Duodenal mucosa (tissue), 2 donors: ENCODE measurements at regions not wholly inside any gene's neighbourhood (a gene's known extent, or its start where the extent isn't known, plus 50 kb on each side); places are given as distances from the start of the nearest gene placed in this dataset.

Source experiments
- H3K27ac ChIP-seq: one replicate; pipeline ENCODE4 v1.7.0; 2013; ENCODE audit warnings: low read depth, low read length
- H3K27me3 ChIP-seq, 2 donors: one replicate each; pipeline ENCODE4 v1.7.0; 2013; ENCODE audit warnings: low read length in 2 of 2, control low read depth in 1 of 2; ENCODE audit not compliant: insufficient read depth in 2 of 2, control insufficient read depth in 1 of 2
- H3K36me3 ChIP-seq, 2 donors: one replicate each; pipeline ENCODE4 v1.7.0; 2013; ENCODE audit warnings: low read length in 2 of 2, control low read depth in 1 of 2; ENCODE audit not compliant: insufficient read depth in 2 of 2, control insufficient read depth in 1 of 2
- H3K4me1 ChIP-seq, 2 donors: one replicate each; pipeline ENCODE4 v1.7.0; 2013; ENCODE audit warnings: low read length in 2 of 2, control low read depth in 1 of 2; ENCODE audit not compliant: insufficient read depth in 2 of 2, control insufficient read depth in 1 of 2
- H3K4me3 ChIP-seq, 2 donors: one replicate each; pipeline ENCODE4 v1.7.0; 2013; ENCODE audit warnings: low read length in 2 of 2, low read depth in 1 of 2
- H3K9ac ChIP-seq, 2 donors: one replicate each; pipeline ENCODE4 v1.7.0; 2013; ENCODE audit warnings: low read length in 2 of 2, low read depth in 1 of 2
- H3K9me3 ChIP-seq, 2 donors: one replicate each; pipeline ENCODE4 v1.7.0; 2013; ENCODE audit warnings: low read length in 2 of 2, control low read depth in 1 of 2; ENCODE audit not compliant: control insufficient read depth in 1 of 2

GRCh38 chr4:163959932-163960331 is 465.4 kb downstream of the TMA16 start:
- H3K27me3 ChIP-seq: no peaks in the 10 kb centered on the region
- no peaks in the 10 kb centered on the region for H3K9me3 ChIP-seq
- no peaks in the 10 kb centered on the region for H3K4me1 ChIP-seq
- no peak overlapping the region for H3K9ac ChIP-seq
- no peak overlapping the region for H3K27ac ChIP-seq
- H3K4me3 ChIP-seq: no peak overlapping the region
- H3K36me3 ChIP-seq: no peaks in the 10 kb centered on the region

- Histone ChIP-seq H3K9ac (no peak overlapping the region), H3K27me3 (no peaks in the 10 kb centered on the region), H3K4me1 (no peaks in the 10 kb centered on the region)
Measured at GRCh38 chr4:163966612-163967011, 472.1 kb downstream of the TMA16 start.

GRCh38 chr4:163967263-163967662 is 472.8 kb downstream of the TMA16 start:
- H3K36me3 ChIP-seq: no peaks in the 10 kb centered on the region
- no peaks in the 10 kb centered on the region for H3K9me3 ChIP-seq
- no peak overlapping the region for H3K9ac ChIP-seq
- no peaks in the 10 kb centered on the region for H3K4me1 ChIP-seq
- H3K27me3 ChIP-seq: no peaks in the 10 kb centered on the region
- H3K27ac ChIP-seq: no peak overlapping the region
- no peak overlapping the region for H3K4me3 ChIP-seq

More at GRCh38 chr4:163966612-163967011, 472.1 kb downstream of the TMA16 start:
- no peak overlapping the region for H3K27ac ChIP-seq
- H3K36me3 ChIP-seq: no peaks in the 10 kb centered on the region
- no peaks in the 10 kb centered on the region for H3K9me3 ChIP-seq
- no peak overlapping the region for H3K4me3 ChIP-seq

- H3K27me3 ChIP-seq: no peaks in the 10 kb centered on the region
- H3K27ac ChIP-seq: no peak overlapping the region
- no peaks in the 10 kb centered on the region for H3K9me3 ChIP-seq
- H3K4me1 ChIP-seq: no peaks in the 10 kb centered on the region
- no peak overlapping the region for H3K4me3 ChIP-seq
- H3K9ac ChIP-seq: no peak overlapping the region
- no peaks in the 10 kb centered on the region for H3K36me3 ChIP-seq
Measured at GRCh38 chr4:163967710-163968109, 473.2 kb downstream of the TMA16 start.

- Histone ChIP-seq H3K27ac (no peak overlapping the region), H3K9me3 (no peaks in the 10 kb centered on the region), H3K36me3 (no peaks in the 10 kb centered on the region), H3K4me3 (no peak overlapping the region), H3K27me3 (no peaks in the 10 kb centered on the region), H3K4me1 (no peaks in the 10 kb centered on the region), H3K9ac (no peak overlapping the region)
Measured at GRCh38 chr4:163969291-163969690, 474.8 kb downstream of the TMA16 start.

- Histone ChIP-seq H3K9ac (no peak overlapping the region), H3K4me1 (no peaks in the 10 kb centered on the region), H3K9me3 (no peaks in the 10 kb centered on the region), H3K27ac (no peak overlapping the region), H3K4me3 (no peak overlapping the region), H3K36me3 (no peaks in the 10 kb centered on the region), H3K27me3 (no peaks in the 10 kb centered on the region)
Measured at GRCh38 chr4:163976588-163976987, 482.1 kb downstream of the TMA16 start.

- Histone ChIP-seq H3K4me1 (no peaks in the 10 kb centered on the region), H3K4me3 (no peak overlapping the region)
Measured at GRCh38 chr4:163988391-163988790, 493.9 kb downstream of the TMA16 start.

GRCh38 chr4:163988865-163989264 is 494.4 kb downstream of the TMA16 start:
- Histone ChIP-seq H3K4me1 (no peaks in the 10 kb centered on the region), H3K9ac (no peak overlapping the region), H3K27ac (no peak overlapping the region), H3K4me3 (no peak overlapping the region), H3K27me3 (no peaks in the 10 kb centered on the region), H3K9me3 (no peaks in the 10 kb centered on the region), H3K36me3 (no peaks in the 10 kb centered on the region)

More at GRCh38 chr4:163988391-163988790, 493.9 kb downstream of the TMA16 start:
- no peak overlapping the region for H3K9ac ChIP-seq
- H3K27me3 ChIP-seq: no peaks in the 10 kb centered on the region
- no peaks in the 10 kb centered on the region for H3K36me3 ChIP-seq
- H3K27ac ChIP-seq: no peak overlapping the region
- no peaks in the 10 kb centered on the region for H3K9me3 ChIP-seq

- Histone ChIP-seq H3K4me1 (no peaks in the 10 kb centered on the region), H3K27me3 (no peaks in the 10 kb centered on the region), H3K9me3 (no peaks in the 10 kb centered on the region), H3K36me3 (no peaks in the 10 kb centered on the region), H3K27ac (no peak overlapping the region), H3K9ac (no peak overlapping the region), H3K4me3 (no peak overlapping the region)
Measured at GRCh38 chr4:163991298-163991865, 496.9 kb downstream of the TMA16 start.

- H3K4me3 ChIP-seq: no peak overlapping the region
- H3K27ac ChIP-seq: no peak overlapping the region
- no peaks in the 10 kb centered on the region for H3K4me1 ChIP-seq
- H3K9me3 ChIP-seq: no peaks in the 10 kb centered on the region
- no peaks in the 10 kb centered on the region for H3K27me3 ChIP-seq
- no peak overlapping the region for H3K9ac ChIP-seq
- no peaks in the 10 kb centered on the region for H3K36me3 ChIP-seq
Measured at GRCh38 chr4:164009435-164009834, 514.9 kb downstream of the TMA16 start.

- no peaks in the 10 kb centered on the region for H3K27me3 ChIP-seq
- H3K9me3 ChIP-seq: no peaks in the 10 kb centered on the region
- no peaks in the 10 kb centered on the region for H3K4me1 ChIP-seq
- no peak overlapping the region for H3K27ac ChIP-seq
- H3K4me3 ChIP-seq: no peak overlapping the region
- H3K36me3 ChIP-seq: no peaks in the 10 kb centered on the region
- H3K9ac ChIP-seq: no peak overlapping the region
Measured at GRCh38 chr4:164011791-164012190, 517.3 kb downstream of the TMA16 start.
